ENCODE measurements at regions not wholly inside any gene's neighbourhood (a gene's known extent, or its start where the extent isn't known, plus 50 kb on each side); places are given as distances from the start of the nearest gene placed in this dataset.

GRCh38 chr13:34628209-34628682 lies 313.8 kb upstream of the NBEA start:
- H3K9me1 ChIP-seq (replicated peaks; ENCODE audit: control insufficient read depth, extremely low read depth, insufficient read depth, low read length): no peaks in the 10 kb centered on the region
- no peak overlapping the region for H2AFZ ChIP-seq (ENCODE audit: low read depth, low read length)
- H3K4me1 ChIP-seq (ENCODE audit: control insufficient read depth, extremely low read depth, insufficient read depth, low read length): no peaks in the 10 kb centered on the region
- H3K27ac ChIP-seq (ENCODE audit: insufficient read depth, low read depth, low read length): no peak overlapping the region
- no peaks in the 10 kb centered on the region for H4K20me1 ChIP-seq (replicated peaks; ENCODE audit: control insufficient read depth, extremely low read depth, insufficient read depth, low read length)
- H3K27me3 ChIP-seq (ENCODE audit: control insufficient read depth in 2 of 2, insufficient read depth in 2 of 2, low read length in 2 of 2): peaks cover 0 to 2% of the 10 kb centered on the region in 2 experiments
- H3K4me3 ChIP-seq (replicated peaks in 1 of 3; ENCODE audit: insufficient read depth in 1 of 3, low read depth in 1 of 3, low read length in 3 of 3): no peak overlapping the region
- TF ChIP-seq, protein P1, sequence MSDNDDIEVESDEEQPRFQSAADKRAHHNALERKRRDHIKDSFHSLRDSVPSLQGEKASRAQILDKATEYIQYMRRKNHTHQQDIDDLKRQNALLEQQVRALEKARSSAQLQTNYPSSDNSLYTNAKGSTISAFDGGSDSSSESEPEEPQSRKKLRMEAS (IDR thresholded peaks at IDR 0.05; ENCODE audit: insufficient read depth, insufficient read length): no peak
- TF ChIP-seq POLR2A (IDR thresholded peaks at IDR 0.05; ENCODE audit: low read depth, low read length): no peak
- TF ChIP-seq, protein P2, sequence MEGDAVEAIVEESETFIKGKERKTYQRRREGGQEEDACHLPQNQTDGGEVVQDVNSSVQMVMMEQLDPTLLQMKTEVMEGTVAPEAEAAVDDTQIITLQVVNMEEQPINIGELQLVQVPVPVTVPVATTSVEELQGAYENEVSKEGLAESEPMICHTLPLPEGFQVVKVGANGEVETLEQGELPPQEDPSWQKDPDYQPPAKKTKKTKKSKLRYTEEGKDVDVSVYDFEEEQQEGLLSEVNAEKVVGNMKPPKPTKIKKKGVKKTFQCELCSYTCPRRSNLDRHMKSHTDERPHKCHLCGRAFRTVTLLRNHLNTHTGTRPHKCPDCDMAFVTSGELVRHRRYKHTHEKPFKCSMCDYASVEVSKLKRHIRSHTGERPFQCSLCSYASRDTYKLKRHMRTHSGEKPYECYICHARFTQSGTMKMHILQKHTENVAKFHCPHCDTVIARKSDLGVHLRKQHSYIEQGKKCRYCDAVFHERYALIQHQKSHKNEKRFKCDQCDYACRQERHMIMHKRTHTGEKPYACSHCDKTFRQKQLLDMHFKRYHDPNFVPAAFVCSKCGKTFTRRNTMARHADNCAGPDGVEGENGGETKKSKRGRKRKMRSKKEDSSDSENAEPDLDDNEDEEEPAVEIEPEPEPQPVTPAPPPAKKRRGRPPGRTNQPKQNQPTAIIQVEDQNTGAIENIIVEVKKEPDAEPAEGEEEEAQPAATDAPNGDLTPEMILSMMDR (IDR thresholded peaks at IDR 0.05; ENCODE audit: extremely low read depth in 1 of 2, insufficient read depth in 1 of 2, low read depth in 1 of 2, low read length in 2 of 2): no peak
- TF ChIP-seq FOS (IDR thresholded peaks at IDR 0.05; ENCODE audit: borderline replicate concordance, insufficient read depth, low read length): no peak
- no peak for TF ChIP-seq MYC (IDR thresholded peaks at IDR 0.05; ENCODE audit: low read depth, low read length)
- no peak for TF ChIP-seq GATA2 (IDR thresholded peaks at IDR 0.05; ENCODE audit: insufficient read depth, insufficient read length, low read depth, low read length)
- no peak for TF ChIP-seq JUN (IDR thresholded peaks at IDR 0.05; ENCODE audit: borderline replicate concordance, insufficient read depth, insufficient read length, low read depth)
- TF ChIP-seq POLR2AphosphoS5 (IDR thresholded peaks at IDR 0.05; ENCODE audit: insufficient read depth, low read depth, low read length): no peak
- TF ChIP-seq EZH2 (IDR thresholded peaks at IDR 0.05; ENCODE audit: borderline replicate concordance, low read depth, low read length, severe bottlenecking): no peak
- H3K79me2 ChIP-seq (ENCODE audit: control insufficient read depth, insufficient read depth, low read length): no peaks in the 10 kb centered on the region
- H3K36me3 ChIP-seq (ENCODE audit: control insufficient read depth in 2 of 2, extremely low read depth in 1 of 2, insufficient read depth in 2 of 2, low read length in 2 of 2): no peaks in the 10 kb centered on the region
- no peak overlapping the region for H3K4me2 ChIP-seq (ENCODE audit: insufficient read depth, low read length)
- intact Hi-C loops (cut with micrococcal nuclease): no loop called here
- no peaks in the 10 kb centered on the region for H3K9me3 ChIP-seq (replicated peaks; ENCODE audit: control insufficient read depth, insufficient read depth, low read length)
- FAIRE-seq: no peak
- dilution Hi-C loops (cut with MboI; ENCODE audit: extremely low pct_ligation_motif_present, low sequenced_read_pairs): no loop called here
- ChIA-PET POLR2A (no interaction called here), CTCF (interaction anchor here (1.0 kb wide), 1 partner anchor 9 kb away, joined by 3 read pairs; no protein-coding TSS in a partner anchor)
- H3K9ac ChIP-seq (replicated peaks; ENCODE audit: extremely low read depth, insufficient read depth, low read length): no peak overlapping the region
- no peak for DNase-seq (ENCODE audit: low read depth, low spot score)
- no TSS peak for BruUV-seq (replicated peaks)
